GM18519 (cell line): ENCODE measurements at regions not wholly inside any gene's neighbourhood (a gene's known extent, or its start where the extent isn't known, plus 50 kb on each side); places are given as distances from the start of the nearest gene placed in this dataset.

Experiments
- ATAC-seq: cut with Tn5 transposase; IDR thresholded peaks from one replicate; pipeline ENCODE4 v1.9.1; 2021; ENCODE audit warnings: mild to moderate bottlenecking, moderate library complexity; ENCODE audit not compliant: unreplicated experiment, low FRiP score

DNA sequence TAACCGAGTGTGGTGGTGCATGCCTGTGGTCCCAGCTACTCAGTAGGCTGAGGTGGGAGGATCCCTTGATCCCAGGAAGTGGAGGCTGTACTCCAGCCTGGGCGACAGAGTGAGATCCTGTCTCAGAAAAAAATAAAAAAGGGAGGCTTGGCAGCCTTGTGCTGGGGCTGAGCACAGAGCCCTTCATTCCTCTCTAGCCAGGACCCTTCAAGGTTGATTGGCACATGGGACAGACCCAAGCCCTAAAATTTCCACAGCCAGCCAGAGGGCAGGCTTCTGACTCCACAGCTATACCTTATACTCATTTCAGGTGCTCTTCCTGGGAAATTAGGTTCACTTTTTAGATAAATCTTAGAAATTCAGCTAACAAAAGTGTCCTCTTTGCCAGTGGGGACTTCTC lies 553.0 kb upstream of the CPEB2 start:
- no peak for ATAC-seq

DNA sequence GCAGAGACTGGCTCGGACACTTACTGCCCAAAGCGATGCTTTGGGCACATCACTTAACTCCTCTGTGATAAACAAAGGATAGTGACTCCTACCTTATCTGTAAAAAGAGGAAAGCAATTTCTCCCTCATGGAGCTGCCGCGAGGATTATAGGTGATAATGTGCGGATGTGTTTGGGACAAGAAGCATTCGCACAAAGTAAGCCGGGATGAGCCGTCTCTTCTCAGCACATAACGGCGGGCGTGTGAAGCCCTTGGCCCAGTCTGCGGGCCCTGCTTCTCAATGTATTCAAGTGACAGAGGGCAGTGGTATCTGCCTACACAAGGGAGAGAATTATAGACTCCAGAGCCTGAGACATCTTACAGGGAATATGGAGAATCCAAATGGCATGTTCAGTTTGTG lies 550.3 kb upstream of the CPEB2 start:
- no peak for ATAC-seq

DNA sequence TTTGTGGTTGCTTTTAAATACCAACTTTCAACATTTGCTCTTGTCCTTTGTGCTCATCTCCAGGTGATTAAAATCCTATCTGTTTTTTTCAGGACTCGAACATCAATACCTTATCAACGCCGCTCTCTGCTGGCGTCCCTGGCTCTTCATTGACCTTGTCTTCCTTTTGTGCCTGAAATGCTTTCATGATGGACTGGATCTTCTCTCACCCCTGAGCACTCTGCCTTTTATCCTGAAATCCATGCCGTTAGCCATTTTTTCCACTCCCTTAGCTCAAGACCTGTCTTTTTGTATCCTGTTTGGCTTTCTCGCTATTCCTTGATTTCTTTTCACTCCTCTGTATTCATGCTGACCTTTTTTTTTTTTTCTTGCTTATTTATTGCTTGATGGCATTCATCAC lies 549.5 kb upstream of the CPEB2 start:
- no peak for ATAC-seq

DNA sequence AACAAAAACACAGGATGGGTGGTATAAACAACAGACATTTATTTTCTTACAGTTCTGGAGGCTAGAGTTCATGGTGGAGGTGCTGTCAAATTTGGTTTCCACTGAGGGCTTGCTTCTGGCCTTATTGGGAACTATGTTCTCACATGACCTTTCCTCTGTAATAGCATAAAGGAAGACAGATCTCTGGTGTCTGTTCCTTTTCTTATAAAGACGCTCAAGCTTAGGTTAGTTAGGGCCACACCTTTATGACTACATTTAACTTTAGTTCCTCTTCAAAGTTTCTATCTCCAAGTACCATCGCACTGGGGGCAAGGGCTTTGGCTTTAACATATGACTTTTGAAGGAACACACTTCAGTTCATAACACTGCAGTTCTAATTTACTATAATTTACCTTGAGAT lies 543.8 kb upstream of the CPEB2 start:
- no peak for ATAC-seq

DNA sequence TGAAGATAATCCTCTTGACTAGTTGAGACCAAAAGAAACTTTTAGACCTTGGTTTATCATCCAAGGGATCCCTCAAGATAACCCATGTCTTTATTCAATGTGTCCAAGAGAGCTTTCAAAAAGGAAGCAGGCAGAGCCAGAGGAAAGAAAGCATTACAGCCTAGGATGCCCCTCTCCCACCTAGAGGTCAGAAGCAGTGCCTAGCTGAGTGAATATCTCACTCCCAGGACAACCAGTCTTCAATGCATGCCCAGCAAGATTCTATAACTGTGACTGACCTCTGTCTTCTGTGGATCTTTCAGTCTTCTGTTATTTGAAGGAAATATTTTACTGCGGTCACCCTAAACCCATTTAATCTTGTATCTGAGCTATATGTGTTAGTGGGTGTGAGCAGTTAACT lies 537.2 kb upstream of the CPEB2 start:
- ATAC-seq = no peak

DNA sequence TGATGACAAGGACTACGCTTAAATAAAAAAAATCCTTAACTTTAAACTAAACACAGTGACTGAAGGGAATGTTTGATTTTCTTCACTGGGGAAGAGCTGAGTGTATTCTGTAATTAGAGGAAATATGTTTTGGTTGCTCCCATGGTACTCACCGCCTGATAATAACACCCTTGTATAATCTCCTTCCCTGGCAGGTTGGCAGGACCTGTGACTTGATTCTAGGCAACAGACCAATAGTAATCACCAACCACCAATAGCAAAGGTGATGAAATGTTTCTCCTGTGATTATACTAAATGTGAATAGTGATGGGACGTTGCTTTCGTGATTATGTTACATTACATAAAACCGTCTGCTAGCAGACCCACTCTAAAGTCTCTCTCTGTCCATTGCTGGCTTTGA lies 536.8 kb upstream of the CPEB2 start:
- no peak for ATAC-seq

DNA sequence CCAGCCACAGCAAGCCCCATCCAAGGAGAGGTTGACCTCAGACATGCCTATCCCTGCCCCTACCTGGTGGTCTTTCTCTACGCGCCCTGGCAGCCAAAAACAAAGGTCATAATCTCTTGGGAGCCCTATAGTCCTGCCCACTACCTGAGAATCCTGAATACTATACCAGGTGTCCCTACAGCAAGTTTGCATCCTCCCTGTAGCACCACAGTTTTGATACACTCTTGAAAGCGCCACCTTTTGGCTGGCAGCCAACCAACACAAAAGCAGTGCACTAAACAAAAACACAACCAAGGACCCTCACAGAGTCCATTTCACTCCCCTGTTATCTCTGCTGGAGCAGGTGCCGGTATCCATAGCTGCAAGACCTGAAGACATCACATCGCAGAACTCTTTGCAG lies 523.8 kb upstream of the CPEB2 start:
- no peak for ATAC-seq

DNA sequence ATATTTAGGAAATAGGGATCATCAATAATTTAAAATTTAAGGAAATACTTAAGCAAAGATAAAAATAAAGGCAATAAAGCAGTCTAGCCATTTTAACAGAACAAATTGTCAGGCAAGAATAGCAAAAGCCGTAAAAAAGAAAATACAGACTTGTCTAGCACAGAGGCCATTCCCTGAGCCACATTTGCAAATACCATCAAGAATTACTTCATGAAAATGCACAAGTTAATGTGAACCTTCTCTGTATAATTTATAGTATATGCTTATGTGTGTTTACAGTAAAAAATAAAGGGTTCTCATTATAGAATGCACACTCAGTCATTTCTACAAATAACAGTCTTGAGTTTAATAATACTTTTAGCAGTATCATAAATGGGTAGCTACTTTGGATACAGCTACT lies 505.9 kb upstream of the CPEB2 start:
- no peak for ATAC-seq

DNA sequence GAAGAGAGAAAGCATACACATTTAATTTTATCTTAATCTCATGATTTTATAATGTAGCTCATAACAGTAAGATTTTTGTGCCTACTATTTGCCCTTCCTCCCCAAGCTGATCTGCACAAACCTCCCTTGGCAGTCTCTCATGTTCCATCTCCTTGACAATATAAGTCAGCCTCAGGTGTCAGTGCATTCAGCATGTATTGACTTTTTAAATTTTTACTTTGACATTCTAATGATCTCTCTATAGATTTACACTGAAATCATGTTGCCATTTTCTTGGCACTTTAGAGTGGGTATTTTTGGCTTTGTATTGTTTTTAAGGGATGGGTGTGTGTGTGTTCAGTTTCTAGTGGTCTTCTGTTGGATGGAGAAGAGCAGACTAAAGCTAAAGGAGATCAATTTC lies 505.3 kb upstream of the CPEB2 start:
- ATAC-seq = no peak

DNA sequence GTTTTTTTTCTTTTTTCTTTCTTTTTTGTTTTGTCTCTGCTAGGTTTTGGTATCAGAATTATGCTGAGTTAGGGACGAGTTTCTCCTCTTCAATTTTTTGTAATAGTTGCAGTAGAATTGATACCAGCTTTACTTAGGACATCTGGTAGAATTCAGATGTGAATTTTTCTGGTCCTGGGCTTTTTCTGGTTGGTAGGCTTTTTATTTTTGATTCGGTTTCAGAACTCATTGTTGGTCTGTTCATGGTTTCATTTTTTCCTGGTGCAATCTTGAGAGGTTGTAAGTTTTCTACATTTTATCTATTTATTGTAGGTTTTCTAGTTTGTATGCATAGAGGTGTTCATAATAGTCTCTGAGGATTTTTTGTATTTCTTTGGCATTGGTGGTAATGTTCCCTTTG lies 498.1 kb upstream of the CPEB2 start:
- ATAC-seq = no peak

DNA sequence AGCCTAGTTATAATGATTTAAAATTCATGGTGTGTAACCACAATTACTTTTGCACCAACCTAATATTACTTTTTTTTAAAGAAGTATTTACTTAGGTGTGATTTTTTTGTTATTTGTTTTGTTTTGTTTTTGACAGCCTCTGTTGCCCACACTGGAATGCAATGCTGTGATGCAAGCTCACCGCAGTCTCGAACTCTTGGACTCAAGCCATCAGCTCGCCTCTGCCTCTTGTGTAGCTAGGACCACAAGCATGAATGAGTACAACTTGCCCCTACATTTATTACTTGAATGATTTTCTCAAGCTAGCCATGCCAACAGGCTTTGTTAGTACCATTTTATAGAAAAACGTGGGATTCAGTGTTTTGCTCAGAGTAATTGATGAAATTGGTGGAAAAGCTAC lies 488.8 kb upstream of the CPEB2 start:
- ATAC-seq = no peak

DNA sequence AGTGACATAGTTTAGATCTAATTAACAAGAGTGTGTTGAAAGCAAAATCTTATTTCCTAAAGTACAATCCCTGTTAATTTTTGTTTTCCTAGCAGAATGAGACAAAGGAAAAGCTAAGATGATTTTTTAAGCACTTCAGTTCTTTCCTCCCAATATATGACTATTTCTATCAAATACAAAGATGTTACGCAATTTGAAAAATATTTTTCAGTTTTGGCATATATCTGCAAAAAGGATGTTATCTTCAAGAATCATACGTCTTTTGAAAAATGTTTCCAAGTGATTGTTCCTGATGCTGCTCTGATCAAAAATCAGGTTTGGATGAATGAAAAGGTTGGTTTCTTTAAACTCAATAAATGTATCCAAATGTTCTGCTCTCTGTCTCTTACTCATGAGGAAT lies 486.7 kb upstream of the CPEB2 start:
- no peak for ATAC-seq

DNA sequence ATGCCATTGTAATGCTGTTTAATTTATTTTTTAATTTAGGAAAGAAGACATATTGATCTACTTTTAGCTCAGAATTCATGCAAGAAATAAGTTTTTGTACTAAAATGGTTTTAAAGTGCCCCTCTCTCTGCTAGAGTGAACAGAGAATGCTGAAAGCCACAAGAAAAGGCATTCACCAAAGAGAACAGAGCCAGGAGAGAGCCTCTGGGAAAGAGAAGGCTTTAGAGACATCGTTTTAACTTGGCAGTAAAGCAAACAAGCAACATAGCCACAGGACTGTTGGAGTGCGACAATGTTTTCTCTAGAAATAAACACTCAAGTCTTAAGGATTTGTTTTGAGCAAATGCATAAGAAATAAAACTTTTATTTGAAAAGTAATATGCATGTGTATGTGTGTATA lies 484.1 kb upstream of the CPEB2 start:
- ATAC-seq = no peak

DNA sequence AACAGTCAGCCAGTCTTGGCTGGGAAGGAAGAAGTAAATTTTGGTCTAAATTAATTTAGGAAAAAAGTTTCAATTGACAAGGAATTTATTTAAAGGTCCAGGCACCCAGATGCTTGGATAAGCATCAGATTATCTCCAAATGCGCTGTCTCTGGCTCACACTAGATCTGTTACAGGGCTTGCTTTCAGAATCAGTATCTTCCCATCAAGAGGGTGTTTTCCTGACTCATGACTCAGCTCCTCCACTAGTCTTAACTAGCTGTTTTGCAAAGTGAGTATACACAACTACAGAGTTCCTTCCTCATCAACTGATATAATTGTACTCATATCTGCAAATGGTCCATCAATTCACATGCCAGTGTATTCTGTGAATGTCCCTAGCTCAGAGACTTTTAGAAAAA lies 482.1 kb upstream of the CPEB2 start:
- no peak for ATAC-seq

DNA sequence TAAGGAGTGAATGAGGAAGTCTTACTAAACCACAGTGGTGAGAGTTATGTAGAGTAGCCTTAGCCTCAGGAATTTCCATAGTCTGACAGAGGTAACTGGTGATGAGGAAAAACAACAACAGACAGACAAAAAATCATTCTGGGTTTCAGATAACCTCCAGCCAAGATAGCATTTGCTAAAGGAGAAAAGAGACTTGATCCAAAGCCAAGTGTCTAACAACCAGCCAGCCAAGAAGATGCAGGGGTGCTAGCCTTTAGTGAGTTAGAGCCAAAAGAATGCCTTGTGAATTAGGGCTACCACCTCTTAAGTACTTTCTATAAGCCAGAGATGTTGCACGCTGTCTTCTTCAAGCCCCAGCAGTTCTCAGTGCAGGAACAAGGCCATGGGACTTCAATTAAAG lies 478.0 kb upstream of the CPEB2 start:
- ATAC-seq = no peak

DNA sequence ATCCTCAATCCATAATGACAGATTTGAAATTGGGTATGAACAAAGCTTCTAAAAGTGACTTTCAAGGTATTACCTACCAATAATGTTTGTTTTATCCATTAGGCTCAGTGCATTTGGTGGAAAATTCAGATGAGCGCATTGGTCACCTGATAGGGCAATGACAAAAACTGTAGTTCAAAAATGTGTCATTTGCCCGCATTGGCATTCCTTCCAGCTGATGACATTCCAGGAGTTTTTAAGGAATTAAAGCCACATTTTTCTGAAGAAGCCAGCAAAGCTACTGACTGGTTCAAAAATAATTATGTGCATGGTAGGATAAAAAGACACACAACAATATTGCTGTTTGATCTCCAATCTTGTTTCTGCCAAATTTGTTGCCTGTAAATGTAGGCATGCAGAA lies 473.4 kb upstream of the CPEB2 start:
- no peak for ATAC-seq

DNA sequence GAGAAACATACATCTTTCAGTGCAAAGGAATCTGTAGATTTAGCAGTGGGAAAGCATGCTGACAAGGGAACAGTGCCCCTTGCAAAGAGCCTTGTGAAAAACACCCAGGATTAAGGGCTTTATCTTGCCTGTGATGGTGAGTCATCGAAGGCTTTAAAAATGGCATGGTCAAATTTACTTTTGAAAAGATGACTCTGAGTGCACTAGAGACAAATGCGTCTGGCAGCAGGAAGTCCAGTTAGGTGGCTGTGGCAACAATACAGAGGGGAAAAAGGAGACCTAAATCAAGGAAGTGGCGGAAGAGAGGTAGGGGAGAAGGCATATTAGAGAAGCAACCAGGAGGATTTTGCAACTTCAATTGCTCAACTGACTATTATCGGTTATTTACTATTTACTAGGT lies 472.6 kb upstream of the CPEB2 start:
- ATAC-seq = no peak

DNA sequence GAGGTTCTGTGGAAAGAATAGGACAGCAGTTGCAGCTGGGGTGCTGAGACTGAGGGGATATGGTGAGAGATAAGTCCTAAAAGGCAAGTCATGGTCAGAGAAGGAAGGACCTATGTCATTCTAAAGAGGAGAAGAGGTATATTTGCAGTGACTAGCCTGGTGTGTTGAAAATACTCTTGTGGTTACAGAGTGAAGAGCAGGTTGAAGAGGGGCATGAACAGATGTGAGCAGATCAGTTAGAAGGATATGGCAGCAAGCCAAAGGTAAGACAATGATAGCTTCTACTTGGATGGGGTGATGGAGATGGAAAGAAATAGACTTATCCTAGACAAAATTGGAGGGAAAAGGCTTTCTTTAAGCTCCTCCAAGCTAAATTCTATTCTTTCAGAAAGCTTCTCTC lies 469.8 kb upstream of the CPEB2 start:
- no peak for ATAC-seq

DNA sequence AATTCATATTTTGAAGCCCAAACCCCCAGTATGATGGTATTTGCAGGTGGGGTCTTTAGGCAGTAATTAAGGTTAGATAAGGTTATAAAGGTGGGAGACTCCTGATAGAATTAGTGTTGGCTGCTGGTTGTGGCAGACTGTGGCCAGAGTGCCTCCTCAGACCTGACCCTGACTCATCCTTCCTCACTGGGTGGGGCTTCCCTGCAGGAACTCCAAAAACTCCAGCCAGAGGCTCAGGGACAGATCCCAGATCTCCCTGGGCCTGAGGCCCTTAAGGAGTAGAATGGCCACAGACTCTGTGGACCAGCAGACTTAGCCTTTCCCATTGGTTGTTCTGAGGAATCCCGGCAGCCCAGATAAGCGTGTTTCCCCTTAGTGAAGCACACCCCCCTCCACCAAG lies 463.0 kb upstream of the CPEB2 start:
- no peak for ATAC-seq

DNA sequence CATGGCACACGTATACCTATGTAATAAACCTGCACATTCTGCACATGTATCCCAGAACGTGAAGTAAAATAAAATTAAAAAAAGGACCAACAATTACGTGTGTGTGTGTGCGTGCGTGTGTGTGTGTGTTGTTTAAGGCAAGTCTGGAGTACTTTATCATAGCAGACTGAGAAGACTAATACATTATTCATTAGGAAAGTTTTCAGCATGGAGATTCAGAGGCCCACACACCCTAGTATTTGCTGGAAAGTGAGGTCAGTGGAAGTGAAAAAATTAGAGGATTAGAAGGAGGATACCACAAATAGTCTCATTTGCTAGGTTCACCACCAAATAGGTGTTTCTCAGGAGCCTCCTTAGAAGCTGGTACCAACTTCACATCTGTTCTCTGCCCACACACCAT lies 457.1 kb upstream of the CPEB2 start:
- no peak for ATAC-seq

DNA sequence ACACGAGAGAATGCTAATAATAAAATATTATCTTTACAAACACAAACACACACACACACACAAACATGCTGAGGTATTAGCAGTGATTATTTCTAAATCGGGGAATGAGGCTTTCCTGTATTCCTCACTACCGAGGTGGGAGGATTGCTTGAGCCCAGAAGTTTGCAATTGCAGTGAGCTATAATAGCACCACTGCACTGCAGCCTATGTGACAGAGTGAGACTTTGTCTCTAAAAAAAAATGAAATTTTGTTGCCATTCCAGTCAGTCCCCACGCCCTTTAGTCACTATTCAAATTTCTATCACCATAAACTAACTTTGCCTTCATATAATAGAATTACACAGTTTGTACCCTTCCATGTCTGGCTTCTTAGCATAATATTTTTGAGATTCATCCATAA lies 456.5 kb upstream of the CPEB2 start:
- no peak for ATAC-seq

DNA sequence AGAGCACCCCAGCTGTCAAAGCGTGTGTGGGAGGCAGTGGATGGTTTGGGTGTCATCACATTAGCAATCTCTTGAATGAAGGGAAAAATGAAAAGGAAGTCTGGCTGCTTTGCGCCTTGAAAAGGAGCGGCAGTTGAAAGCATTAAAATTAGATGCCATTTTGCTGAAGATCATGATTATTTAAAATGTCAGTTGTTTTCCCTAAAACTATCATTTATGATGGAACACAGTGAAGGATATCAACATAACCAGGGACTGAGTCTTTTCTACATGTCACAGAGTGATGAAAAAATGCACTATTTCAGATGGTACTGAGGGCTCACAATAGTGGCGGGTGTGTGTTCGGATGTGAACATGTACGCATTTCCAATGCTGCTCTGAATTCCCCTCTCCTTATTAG lies 450.2 kb upstream of the CPEB2 start:
- no peak for ATAC-seq

DNA sequence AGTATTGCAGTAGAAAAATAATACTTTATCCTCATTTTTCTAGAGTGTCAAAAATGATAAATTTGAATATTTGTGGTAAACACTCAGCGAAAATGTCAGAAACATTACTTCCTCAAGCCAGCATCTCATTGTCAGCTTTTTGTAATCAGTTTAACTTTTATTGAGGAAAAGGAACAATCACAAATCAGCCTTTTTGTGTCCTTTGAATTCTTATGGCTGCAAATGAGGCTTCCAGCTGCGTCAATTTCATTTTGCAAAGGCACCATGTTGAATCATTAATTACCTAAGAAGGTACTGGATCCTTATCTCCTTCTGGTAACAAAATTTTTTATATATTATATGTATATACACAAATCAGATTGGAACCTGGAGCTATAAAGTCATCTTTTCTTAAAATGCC lies 442.6 kb upstream of the CPEB2 start:
- ATAC-seq = no peak

DNA sequence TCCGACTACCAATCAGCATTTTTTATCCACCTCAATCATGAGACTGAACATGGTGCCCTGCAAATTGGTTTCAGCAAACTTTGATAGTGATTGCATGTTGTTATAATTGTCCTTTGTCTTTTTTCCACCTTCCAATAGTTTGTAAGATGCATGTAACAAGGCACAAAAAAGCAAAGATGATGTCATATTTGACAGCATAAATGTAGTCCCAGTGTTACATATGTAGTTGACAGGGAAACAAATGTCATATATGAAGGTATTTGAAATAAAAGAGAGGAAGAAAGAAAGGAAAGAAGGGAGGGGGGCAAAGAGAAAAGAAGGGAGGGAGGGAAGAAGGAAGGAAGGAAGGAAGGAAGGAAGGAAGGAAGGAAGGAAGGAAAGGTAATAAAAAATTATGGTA lies 441.7 kb upstream of the CPEB2 start:
- ATAC-seq = no peak
